Activated naive CD4-positive, alpha-beta T cell treated with Interleukin-2 at 50 U/mL for 16 hours (primary cell): ENCODE measurements at regions not wholly inside any gene's neighbourhood (a gene's known extent, or its start where the extent isn't known, plus 50 kb on each side); places are given as distances from the start of the nearest gene placed in this dataset.
A peak's percentile ranks its signal among the peaks of the same experiment; 100 is the strongest.

ENCODE experiments used
- DNase-seq: peaks from one replicate; pipeline ENCODE4 v3.0.0-alpha.2; 2020

DNA sequence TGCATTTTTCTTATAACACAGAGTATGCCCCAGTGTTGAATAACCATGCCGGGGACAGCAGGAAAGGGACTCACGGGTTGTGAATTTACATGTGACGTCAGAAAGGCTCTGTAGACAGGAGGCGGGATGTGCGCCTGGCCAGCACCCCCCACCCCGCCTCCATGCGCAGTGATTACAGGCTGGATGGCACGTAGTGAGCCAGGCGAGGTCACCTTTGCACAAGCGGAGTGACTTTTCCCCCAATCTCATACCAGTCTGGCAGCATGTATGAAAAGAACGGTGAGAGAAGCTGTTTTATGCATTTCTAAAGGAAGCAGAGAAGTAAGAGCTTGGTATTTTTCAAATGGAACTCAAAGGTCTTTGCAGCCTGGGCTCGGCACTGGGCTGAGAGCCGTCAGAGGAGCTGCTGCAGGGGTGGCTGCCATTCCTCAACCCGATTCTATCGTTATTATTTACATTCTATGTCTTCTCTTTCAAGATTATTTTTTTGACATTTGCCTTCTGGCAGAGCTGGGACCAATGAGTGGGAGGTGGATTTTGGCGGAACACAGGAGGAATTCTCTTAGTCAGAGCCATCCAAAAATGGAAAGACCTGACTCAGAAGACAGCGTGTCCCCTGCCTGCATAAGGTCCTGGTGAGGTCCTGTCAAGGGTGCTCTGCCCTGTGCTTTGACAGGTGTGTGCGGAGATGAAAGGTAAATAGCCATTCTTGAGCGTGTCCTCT is 115.6 kb upstream of the SLC45A1 start:
- DNase-seq: no peak

DNA sequence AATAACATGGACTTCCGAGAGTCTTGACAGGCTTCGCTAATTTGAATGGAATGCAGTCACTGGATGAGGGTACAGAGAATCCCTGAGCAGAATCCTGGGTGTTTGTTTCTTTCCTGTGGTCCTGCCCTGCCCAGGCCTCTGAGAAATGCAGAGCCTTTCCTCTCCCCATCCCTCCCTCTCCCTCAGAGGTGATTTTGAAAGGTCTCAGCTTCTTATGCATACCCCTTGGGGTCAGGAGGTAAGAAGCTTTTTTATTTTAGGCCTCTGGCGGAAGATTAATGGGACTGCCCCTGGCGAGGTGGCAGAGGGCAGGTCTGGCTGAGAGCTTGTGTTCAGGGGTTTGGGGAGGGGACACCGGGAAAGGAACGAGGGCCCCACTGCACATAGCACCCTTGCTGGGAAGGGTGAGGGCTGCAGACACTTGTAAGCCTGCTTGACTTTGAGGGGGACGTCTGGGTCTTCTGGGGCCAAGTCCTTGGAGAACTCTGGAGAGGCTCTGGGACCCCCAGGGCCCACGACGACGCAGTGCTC is 116.5 kb upstream of the SLC45A1 start:
- DNase-seq: no peak

- DNase-seq: no peak
Measured at GRCh38 chr1:8200317-8201115, 117.4 kb upstream of the SLC45A1 start.

GRCh38 chr1:8198522-8198921 is 119.4 kb upstream of the SLC45A1 start:
- no peak for DNase-seq

DNA sequence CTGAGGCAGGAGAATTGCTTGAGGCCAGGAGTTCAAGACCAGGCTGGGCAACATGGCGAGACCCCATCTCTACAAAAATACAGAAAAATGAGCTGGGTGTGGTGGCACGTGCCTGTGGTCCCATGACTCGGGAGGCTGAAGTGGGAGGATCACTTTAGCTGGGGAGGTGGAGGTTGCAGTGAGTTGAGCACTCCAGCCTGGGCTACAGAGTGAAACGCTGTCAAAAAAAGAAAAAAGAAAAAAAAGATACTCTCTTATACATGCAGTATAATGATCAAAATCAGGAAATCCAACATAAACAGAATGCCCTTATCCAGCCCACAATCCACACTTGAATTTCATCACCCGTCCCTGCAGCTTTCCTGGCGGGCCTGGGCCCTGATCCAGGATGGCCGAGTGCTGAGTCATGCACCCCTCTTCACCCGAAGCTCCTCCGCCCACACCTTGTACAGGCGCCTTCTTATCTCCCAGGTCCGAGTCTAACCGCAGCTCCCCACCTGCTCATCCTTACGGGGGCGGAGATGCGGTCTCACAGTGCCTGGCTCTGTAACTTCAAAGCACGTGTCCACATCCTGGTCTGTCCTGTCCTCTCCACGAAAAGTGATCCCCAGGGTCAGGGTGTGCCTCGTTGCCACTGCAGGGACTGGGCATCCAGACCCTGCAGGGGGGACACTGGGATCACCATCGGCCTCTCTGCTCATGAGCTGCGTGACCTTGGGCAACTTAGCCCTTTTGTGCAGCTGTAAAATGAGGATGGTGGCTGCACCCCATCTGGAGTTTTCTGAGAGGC is 120.2 kb upstream of the SLC45A1 start:
- DNase-seq: peak; percentile 7

GRCh38 chr1:8194481-8195227 is 123.3 kb upstream of the SLC45A1 start:
- DNase-seq: no peak

DNA sequence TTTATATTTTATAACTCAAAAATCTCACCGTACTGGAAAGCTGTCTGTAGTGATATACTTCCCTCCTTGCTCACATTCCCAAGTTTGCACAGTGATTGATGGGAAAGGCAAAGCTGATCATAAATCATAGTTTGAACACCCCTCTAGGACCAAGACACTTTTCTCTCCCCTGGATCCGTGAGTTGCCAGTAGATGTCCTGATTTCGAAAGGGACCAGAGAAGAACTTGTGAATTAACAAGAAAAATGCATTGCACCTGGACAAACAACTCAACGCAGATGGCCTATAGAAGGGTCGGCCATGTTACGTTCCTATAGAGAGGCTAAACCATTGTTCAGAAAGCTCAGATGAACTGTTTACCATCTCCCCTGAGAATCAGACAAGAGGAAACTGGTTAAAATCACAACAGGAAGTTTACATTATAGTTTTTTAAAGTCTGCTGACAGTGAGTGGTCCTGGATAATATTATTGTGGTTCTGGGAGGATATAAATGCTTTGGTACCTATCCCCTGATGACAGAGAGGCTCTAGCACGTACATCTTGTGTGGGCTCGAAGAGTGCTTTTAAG is 124.0 kb upstream of the SLC45A1 start:
- DNase-seq: no peak

- DNase-seq: no peak
Measured at GRCh38 chr1:8191474-8191873, 126.4 kb upstream of the SLC45A1 start.

DNA sequence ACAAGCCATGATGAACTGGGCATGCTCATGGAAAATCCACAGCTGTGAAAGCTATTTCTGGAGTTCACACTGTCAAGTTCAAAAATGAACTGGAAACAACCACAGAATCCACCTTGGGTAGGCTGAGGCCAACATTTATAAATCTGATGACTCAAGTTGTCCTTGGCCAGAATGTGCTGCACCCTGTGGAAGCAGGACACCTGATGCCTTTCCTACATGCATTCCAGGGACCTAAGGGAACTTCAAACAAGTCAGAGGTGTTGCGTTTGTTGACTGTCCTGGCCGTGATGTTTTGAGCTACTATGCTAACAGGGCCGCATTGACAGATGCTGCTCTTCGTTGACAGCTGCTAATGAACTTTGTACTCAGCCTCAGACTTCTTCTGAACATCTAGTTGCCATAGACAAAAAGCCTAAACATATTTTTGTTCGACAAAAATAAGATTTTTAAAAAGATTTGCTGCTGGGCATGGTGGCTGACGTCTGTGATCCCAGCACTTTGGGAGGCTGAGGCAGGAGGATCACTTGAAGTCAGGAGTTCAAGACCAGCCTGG is 127.9 kb upstream of the SLC45A1 start:
- DNase-seq: no peak

DNA sequence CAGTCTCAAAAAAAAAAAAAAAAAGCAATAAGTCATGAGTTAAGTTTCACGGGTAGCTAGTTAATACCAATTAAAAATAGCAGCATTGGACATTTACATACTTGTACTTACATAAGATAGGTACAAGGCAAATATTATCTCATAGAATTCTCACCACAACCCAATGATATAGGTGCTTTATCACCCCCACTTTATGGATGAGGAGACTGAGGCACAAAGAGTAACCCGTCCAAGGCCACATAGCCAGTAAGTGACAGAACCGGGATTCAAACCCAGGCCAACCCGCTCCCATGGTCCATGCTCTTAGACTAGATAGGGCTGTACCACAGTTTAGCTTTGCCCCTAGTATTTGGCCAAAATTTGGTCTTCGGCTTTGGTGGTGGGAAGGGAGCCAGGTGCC is 132.5 kb upstream of the SLC45A1 start:
- DNase-seq: no peak

DNA sequence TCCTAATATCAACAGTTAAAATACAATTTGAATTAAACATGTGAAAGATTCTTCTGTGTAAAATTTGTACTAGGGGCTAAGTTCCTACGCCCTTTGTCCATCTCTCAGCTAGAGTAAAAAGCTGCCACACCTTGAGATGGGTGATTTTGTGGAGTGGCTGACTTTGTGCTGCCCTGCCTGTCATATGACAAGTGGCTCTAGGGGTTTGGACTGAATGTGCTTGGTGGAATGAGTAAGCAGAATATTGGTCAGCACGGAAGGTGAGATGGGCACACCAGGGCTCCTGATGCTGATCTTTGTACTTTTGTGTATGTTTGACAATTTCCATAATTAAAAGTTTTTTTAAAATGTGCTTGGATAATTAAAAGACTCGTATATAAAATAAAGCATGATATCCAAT is 133.6 kb upstream of the SLC45A1 start:
- no peak for DNase-seq

DNA sequence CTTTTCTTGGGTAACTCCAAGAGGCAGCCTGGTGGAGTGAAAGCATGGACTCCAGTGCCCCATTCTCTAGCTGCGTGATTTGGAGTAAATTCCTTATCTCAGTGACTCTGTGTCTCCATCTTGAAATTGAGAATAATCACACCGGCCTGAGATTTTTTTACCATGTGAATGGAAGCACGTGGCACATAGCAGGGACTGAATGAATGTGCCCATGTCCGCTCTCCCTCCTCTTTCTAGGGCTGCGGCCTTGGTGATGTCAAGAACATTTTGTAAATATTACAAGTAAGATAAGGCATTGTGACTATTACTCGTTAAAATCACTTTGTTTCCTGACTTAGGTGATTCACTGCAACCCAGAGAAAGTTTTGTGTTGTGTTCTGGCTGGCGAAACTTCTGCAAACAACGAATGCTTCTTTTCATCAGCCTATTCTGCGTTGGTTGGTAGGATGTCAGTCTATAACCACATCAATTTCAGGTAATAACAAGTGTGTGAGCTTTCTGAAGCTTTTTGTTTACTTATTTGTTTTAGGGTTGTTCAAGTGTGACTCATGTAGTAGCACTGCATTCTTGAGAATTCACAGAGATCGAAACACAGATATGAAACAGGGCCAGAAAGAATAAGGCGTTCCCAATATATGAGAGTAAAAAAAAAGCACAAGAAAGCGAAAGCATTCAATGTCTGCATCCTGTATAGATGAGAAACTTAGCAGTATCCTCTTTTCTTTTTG is 135.7 kb upstream of the SLC45A1 start:
- DNase-seq: peak; percentile 32

DNA sequence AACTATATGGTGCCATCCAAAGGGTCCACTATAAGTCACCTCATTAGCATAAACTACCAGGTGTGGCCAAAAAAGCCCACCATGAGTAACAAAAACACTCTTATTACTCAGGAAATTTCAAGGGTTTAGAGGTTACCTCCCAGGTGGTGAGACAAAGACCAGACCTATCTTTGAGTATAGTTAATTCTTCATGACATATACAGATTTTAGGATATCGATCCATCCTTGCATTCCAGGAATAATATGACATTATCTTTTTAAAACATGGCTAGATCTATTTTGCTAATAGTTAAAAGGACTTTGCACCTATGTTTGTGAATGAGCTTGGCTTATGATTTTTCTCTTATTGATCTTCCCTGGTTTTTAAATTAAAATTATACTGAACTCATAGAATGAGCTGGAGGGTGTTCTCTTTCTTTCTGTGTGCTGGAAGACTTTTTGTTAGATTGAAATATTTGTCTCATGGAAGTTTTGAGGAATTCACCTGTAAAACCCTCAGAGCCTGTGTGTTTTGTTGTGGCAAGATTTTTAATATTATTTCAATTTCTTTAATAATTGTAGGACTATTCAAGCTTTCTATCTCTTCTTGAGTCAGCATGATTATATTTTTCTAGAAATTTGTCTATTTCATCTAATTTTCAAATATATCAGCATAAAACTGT is 138.7 kb upstream of the SLC45A1 start:
- DNase-seq: no peak

GRCh38 chr1:8176279-8176678 is 141.6 kb upstream of the SLC45A1 start:
- no peak for DNase-seq

DNA sequence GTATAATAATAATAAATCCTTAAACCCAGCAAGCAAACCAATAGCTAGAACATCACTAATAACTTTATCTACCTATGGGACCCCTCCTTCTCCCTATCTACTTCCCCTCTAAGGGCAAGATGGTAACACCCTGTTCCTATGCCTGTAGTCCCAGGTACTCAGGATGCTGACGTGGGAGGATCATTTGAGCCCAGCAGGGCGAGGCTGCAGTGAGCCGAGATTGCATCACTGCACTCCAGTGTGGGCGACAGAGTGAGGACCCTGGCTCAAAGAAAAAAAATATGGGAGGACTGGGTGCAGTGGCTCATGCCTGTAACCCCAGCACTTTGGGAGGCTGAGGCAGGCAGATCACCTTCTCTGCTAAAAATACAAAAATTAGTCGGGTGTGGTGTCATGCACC is 143.1 kb upstream of the SLC45A1 start:
- no peak for DNase-seq

DNA sequence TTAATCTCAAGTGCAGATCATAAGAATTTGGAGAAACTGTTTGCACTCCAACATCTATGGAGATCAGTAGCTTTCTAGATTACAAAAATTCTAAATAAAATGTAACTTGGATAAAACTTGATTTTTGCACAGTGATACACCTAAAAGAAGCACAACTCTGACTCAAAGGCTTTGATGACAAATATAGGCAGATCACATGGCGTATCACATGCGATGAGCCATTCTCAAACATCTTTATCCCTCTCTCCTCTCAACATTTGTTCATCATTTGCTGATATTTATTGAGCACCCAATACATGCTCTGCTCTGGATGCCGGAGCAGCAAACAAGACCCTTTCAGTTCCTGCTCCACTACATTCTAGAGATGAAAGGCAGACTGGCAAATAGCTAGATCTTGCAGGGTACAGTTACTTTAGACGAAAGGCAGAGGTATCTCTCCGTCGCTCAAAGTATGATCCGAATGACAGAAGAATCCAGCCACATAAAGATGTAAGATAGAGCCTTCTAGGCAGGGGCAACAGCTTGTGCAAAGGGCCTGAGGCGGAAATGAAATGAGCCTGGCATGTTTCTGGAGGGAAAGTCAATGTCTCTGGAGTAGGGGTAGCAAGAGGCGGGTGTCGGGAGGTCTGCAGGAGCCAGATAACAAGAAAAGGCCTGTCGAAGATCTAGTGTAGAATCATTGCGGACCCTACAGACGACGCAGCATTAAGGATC is 145.8 kb upstream of the ERRFI1 start:
- DNase-seq: no peak

- DNase-seq: no peak
Measured at GRCh38 chr1:8170059-8170835, 144.1 kb upstream of the ERRFI1 start.

GRCh38 chr1:8169364-8170058 is 143.4 kb upstream of the ERRFI1 start:
- DNase-seq: peak; percentile 32

- no peak for DNase-seq
Measured at GRCh38 chr1:8167936-8168335, 141.8 kb upstream of the ERRFI1 start.
